HCT116 (cell line): ENCODE measurements at regions not wholly inside any gene's neighbourhood (a gene's known extent, or its start where the extent isn't known, plus 50 kb on each side); places are given as distances from the start of the nearest gene placed in this dataset.

ENCODE experiments used
- ATAC-seq: fragments of 200-7000 bp; cut with Tn5 transposase; 2 replicates; pipeline ENCODE4 v1.9.1; 2020; ENCODE audit warnings: mild to moderate bottlenecking, moderate library complexity
- BruUV-seq: library from RNA; stranded (reverse); fragments of 400-500 nt; replicated peaks from 2 replicates; lab custom pipeline; 2021; lab: Mats Ljungman, UMichigan
- CTCF ChIA-PET: fragments of 300-600 bp; sonication (Branson Sonifier 250); formaldehyde crosslinking; loops from one replicate; lab custom pipeline; 2021; ENCODE audit warnings: antibody characterized with exemption; lab: Charles Lee
- POLR2A ChIA-PET: fragments of 300-600, 350-600 bp; sonication (Branson Sonifier 250); formaldehyde crosslinking; loops from one replicate; lab custom pipeline; 2021; ENCODE audit warnings: antibody characterized with exemption; lab: Charles Lee
- RAD21 ChIA-PET, 2 experiments: fragments of 300-600 bp; sonication (Branson Sonifier 250); formaldehyde crosslinking; loops; one replicate each; lab custom pipeline; 2023; ENCODE audit warnings: low total read pairs in 2 of 2; ENCODE audit not compliant: uncharacterized antibody in 2 of 2, unreplicated experiment in 2 of 2, low non-redundant PET in 1 of 2; lab: Charles Lee
- DNase-seq: peaks from one replicate; pipeline ENCODE4 v3.0.0-alpha.2; 2010; ENCODE audit warnings: low read depth, low spot score
- H2AFZ ChIP-seq: fragments of 200-600 bp; shearing (Covaris generic), sonication (generic); 2 replicates; pipeline ENCODE4 v1.6.1; 2017; ENCODE audit warnings: low read depth, mixed run types, mixed read lengths, antibody characterized with exemption, low read length; ENCODE audit not compliant: poor library complexity, severe bottlenecking
- H3K27ac ChIP-seq: 2 replicates; pipeline ENCODE4 v1.5.1; 2012; ENCODE audit warnings: low read depth, low read length
- H3K27me3 ChIP-seq: fragments of 200-600 bp; sonication (generic); 2 replicates; pipeline ENCODE4 v1.6.1; 2016; ENCODE audit warnings: mixed run types, low read length, mixed read lengths; ENCODE audit not compliant: insufficient read depth
- H3K36me3 ChIP-seq, 2 experiments: fragments of 200-500 bp in 1 of 2; fragments of 200-600 bp in 1 of 2; sonication (Bioruptor generic) in 1 of 2; sonication (generic) in 1 of 2; 2 replicates each; pipeline versions ENCODE4 v1.5.1 to v1.6.1; 2014 to 2016; ENCODE audit warnings: low read length in 2 of 2, inconsistent platforms in 1 of 2, mixed read lengths in 1 of 2, mixed run types in 1 of 2; ENCODE audit not compliant: insufficient read depth in 2 of 2, control insufficient read depth in 1 of 2
- H3K4me1 ChIP-seq, 2 experiments: fragments of 200-600 bp in 1 of 2; sonication (generic) in 1 of 2; 2 replicates each; pipeline versions ENCODE4 v1.5.1 to v1.6.1; 2012 to 2017; ENCODE audit warnings: low read length in 2 of 2, inconsistent platforms in 1 of 2, mild to moderate bottlenecking in 1 of 2, mixed read lengths in 1 of 2, mixed run types in 1 of 2, moderate library complexity in 1 of 2; ENCODE audit not compliant: insufficient read depth in 2 of 2, control insufficient read depth in 1 of 2
- H3K4me2 ChIP-seq: fragments of 200-600 bp; sonication (generic); 2 replicates; pipeline ENCODE4 v1.6.1; 2017; ENCODE audit warnings: mixed run types, low read length, mixed read lengths
- H3K4me3 ChIP-seq, 2 experiments: fragments of 200-600 bp in 1 of 2; sonication (generic) in 1 of 2; replicated peaks in 1 of 2; 2 replicates each; pipeline ENCODE4 v1.5.1; 2011 to 2016; ENCODE audit warnings: low read length in 2 of 2, control low read depth in 1 of 2, low read depth in 1 of 2, mild to moderate bottlenecking in 1 of 2, mixed read lengths in 1 of 2, mixed run types in 1 of 2
- H3K79me2 ChIP-seq: fragments of 200-600 bp; sonication (generic); 2 replicates; pipeline ENCODE4 v1.6.1; 2017; ENCODE audit warnings: mild to moderate bottlenecking, mixed run types, low read length, moderate library complexity, mixed read lengths; ENCODE audit not compliant: insufficient read depth
- H3K9ac ChIP-seq: fragments of 200-600 bp; sonication (generic); 2 replicates; pipeline ENCODE4 v1.6.1; 2016; ENCODE audit warnings: low read length, mixed read lengths
- H3K9me2 ChIP-seq: fragments of 200-600 bp; sonication (generic), shearing (Covaris generic); 2 replicates; pipeline ENCODE4 v1.6.1; 2017; ENCODE audit warnings: mixed run types, mild to moderate bottlenecking, moderate library complexity; ENCODE audit not compliant: insufficient read depth
- H3K9me3 ChIP-seq, 2 experiments: fragments of 200-500 bp in 1 of 2; fragments of 200-600 bp in 1 of 2; sonication (Bioruptor generic) in 1 of 2; sonication (generic) in 1 of 2; 2 replicates each; pipeline ENCODE4 v1.6.1; 2014 to 2017; ENCODE audit warnings: low read length in 2 of 2, mixed read lengths in 2 of 2, inconsistent platforms in 1 of 2, low read depth in 1 of 2, mild to moderate bottlenecking in 1 of 2, mixed run types in 1 of 2, moderate library complexity in 1 of 2; ENCODE audit not compliant: control insufficient read depth in 1 of 2, insufficient read depth in 1 of 2
- H4K20me1 ChIP-seq: fragments of 200-600 bp; sonication (generic), shearing (Covaris generic); 2 replicates; pipeline ENCODE4 v1.6.1; 2017; ENCODE audit warnings: mixed run types, mild to moderate bottlenecking, moderate library complexity; ENCODE audit not compliant: insufficient read depth
- CBX3 ChIP-seq: IDR thresholded peaks from 2 replicates; pipeline ENCODE4 v1.6.1; 2012; ENCODE audit warnings: low read depth
- JUND ChIP-seq: IDR thresholded peaks from 2 replicates; pipeline ENCODE4 v1.6.1; 2012
- SP1 ChIP-seq: IDR thresholded peaks from 2 replicates; pipeline ENCODE4 v1.6.1; 2012; ENCODE audit warnings: low read depth
- SRF ChIP-seq: IDR thresholded peaks from 2 replicates; pipeline ENCODE4 v1.6.1; 2012; ENCODE audit warnings: low read depth
- TCF7L2 ChIP-seq: IDR thresholded peaks from 2 replicates; pipeline ENCODE4 v1.7.0; 2011; ENCODE audit warnings: borderline replicate concordance, inconsistent platforms; ENCODE audit not compliant: insufficient read depth, insufficient read length; ENCODE audit errors: extremely low read depth
- intact Hi-C: fragments of 100-400 bp; cut with micrococcal nuclease; formaldehyde crosslinking; loops from 2 replicates; pipeline ENCODE4 v1.10.0; 2022

GRCh38 chr10:58072634-58073033, 195.1 kb downstream of the IPMK start:
- Histone ChIP-seq H3K9ac (no peak overlapping the region), H2AFZ (no peak overlapping the region), H3K9me2 (no peaks in the 10 kb centered on the region), H3K27ac (no peak overlapping the region), H3K9me3 (no peaks in the 10 kb centered on the region), H3K4me3 (no peak overlapping the region), H3K4me2 (no peak overlapping the region), H4K20me1 (no peaks in the 10 kb centered on the region), H3K79me2 (no peaks in the 10 kb centered on the region), H3K27me3 (no peaks in the 10 kb centered on the region), H3K4me1 (no peaks in the 10 kb centered on the region), H3K36me3 (no peaks in the 10 kb centered on the region)
- BruUV-seq: no TSS peak
- intact Hi-C loops: no loop called here
- DNase-seq (no peak), ATAC-seq (no peak)
- ChIA-PET POLR2A (no interaction called here), RAD21 (no interaction called here), CTCF (no interaction called here)
- TF ChIP-seq JUND: no peak

- RAD21 ChIA-PET: no interaction called here
- BruUV-seq: no TSS peak
- Histone ChIP-seq H3K4me3 (no peak overlapping the region), H4K20me1 (no peaks in the 10 kb centered on the region), H3K79me2 (no peaks in the 10 kb centered on the region)
- no peak for ATAC-seq
- TF ChIP-seq TCF7L2 (no peak), SRF (no peak), CBX3 (no peak), SP1 (no peak)
- TF ChIP-seq, all 23 proteins: peak for 0
- intact Hi-C loops: no loop called here
- H3K9me2 ChIP-seq: no peaks in the 10 kb centered on the region
- H2AFZ ChIP-seq: no peak overlapping the region
- H3K27ac ChIP-seq: no peak overlapping the region
- H3K27me3 ChIP-seq: no peaks in the 10 kb centered on the region
- H3K9ac ChIP-seq: no peak overlapping the region
- H3K4me1 ChIP-seq: no peaks in the 10 kb centered on the region
- POLR2A ChIA-PET: no interaction called here
- DNase-seq: no peak
- no peak overlapping the region for H3K4me2 ChIP-seq
- H3K36me3 ChIP-seq: no peaks in the 10 kb centered on the region
- CTCF ChIA-PET: no interaction called here
- no peaks in the 10 kb centered on the region for H3K9me3 ChIP-seq
Observed at GRCh38 chr10:58070956-58071355, 196.7 kb downstream of the IPMK start.
